ENCODE measurements at regions not wholly inside any gene's neighbourhood (a gene's known extent, or its start where the extent isn't known, plus 50 kb on each side); places are given as distances from the start of the nearest gene placed in this dataset.
"Not testable (repeated sequence)": the region's sequence is repeated elsewhere in the genome, so short reads cannot be mapped to it uniquely, and the experiment has no call there.

DNA sequence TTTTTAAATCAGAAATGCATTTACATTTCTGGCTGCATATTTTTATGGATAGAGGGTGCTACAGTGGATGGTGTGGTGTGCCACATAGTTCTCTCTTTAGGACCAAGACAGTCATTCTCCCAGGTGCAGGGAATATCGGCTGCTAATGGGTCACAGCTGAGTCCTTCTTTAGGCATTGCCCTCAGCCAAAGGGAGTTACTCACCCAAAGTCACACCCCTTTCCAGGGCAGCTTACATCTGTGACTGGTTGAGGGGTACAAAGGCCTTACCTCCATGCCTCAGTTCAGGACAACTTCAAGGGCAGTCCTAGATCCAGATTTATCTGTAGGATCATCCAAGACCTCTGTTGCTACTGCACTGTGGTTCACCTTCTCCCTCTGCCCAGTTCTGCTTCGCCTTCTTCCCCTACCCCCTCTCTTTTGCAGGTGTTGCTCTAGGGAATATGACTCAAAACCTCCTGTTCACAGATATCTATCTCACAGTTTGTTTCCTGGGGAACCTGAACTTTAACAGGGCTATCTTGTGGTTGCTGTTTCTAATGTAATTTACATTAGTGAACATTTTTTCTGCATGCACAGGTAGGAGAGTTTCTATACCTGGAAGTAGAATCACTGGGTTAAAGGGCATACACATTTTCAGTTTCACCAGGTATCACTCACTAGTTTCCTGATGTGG, 413.9 kb downstream of the RPS6KC1 start:
- DNase-seq (ENCODE audit: low read depth in 2 of 2) = no peak

DNA sequence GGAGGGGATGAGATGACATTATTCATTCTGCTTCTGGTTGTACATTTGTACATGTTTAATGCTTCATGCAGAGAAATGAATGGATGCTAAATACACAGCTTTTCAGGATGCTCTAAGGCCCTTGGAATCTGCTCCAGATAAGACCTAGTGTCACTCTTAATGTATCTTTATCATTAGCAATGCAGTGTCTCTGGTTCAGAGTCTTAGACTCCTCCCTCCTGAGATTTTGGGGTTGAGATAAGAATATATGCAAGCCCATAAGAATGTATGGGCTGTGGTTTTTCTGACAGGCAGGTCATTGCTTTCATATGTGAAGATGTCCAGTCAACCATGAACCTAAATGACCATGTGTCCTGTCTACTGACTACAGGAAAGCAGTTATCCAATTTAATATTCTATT, 415.5 kb downstream of the RPS6KC1 start:
- no peak for DNase-seq (ENCODE audit: low read depth in 2 of 2)

GRCh38 chr1:213474054-213474453, 423.0 kb downstream of the RPS6KC1 start:
- no peak for DNase-seq (ENCODE audit: low read depth in 2 of 2)

DNA sequence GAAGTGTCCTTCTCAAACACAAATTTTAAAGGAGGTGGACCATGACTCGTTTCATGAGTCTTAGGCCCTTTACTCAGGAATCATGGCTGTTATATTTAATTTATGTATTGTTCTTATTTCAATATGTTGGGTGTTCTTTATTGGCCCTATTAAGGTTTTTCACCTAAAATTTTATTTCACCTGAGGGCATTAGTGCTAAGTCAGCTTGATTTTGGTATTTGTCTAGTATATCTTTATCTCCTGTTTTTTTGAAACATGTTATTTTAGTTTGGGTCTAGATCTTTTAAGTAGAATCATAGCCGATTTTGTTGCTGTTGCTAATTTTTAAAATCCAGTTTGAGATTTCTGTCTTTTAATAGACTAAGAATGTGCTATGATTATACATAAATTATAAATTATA, 430.4 kb downstream of the RPS6KC1 start:
- DNase-seq (ENCODE audit: low read depth in 2 of 2) = no peak

DNA sequence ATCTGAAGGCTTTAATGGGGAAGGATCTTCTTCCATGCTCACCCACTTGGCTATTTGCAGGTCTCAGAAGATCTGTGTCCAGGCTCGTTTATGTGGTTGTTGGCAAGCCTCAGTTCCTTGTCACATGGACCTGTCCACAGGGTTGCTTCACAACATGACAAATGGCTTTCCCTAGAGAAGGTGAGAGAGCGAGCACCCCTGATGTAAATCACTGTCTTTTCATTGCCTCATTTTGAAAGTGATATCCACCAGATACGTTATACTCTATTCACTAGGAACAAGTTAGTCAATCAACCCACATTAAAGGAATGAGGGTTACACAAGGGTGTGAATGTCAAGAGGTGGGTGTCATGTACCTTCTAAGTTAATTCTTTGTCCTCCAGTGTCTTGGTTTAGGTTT, 433.3 kb downstream of the RPS6KC1 start:
- no peak for DNase-seq (ENCODE audit: low read depth in 2 of 2)

DNA sequence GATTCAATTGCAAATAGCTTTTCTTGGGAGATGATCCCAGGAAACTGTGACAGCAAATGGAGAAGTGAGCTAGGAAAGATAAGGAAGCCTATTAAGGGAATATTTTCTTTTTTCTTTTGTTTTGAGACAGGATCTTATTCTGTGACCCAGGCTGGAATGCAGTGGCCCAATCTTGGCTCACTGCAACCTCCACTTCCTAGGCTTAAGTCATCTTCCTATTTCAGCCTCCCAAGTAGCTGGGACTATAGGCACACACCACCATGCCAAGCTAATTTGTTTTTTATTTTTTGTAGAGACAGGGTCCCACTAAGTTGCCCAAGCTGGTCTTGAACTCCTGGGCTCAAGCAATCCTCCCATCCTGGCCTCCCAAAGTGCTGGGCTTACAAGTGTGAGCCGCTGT, 433.7 kb downstream of the RPS6KC1 start:
- DNase-seq (ENCODE audit: low read depth in 2 of 2) = no peak

GRCh38 chr1:213486488-213486887, 435.4 kb downstream of the RPS6KC1 start:
- no peak for DNase-seq (ENCODE audit: low read depth in 2 of 2)

- no peak for DNase-seq (ENCODE audit: low read depth in 2 of 2)
These were observed 440.4 kb downstream of the RPS6KC1 start for GRCh38 chr1:213491468-213491867.

DNA sequence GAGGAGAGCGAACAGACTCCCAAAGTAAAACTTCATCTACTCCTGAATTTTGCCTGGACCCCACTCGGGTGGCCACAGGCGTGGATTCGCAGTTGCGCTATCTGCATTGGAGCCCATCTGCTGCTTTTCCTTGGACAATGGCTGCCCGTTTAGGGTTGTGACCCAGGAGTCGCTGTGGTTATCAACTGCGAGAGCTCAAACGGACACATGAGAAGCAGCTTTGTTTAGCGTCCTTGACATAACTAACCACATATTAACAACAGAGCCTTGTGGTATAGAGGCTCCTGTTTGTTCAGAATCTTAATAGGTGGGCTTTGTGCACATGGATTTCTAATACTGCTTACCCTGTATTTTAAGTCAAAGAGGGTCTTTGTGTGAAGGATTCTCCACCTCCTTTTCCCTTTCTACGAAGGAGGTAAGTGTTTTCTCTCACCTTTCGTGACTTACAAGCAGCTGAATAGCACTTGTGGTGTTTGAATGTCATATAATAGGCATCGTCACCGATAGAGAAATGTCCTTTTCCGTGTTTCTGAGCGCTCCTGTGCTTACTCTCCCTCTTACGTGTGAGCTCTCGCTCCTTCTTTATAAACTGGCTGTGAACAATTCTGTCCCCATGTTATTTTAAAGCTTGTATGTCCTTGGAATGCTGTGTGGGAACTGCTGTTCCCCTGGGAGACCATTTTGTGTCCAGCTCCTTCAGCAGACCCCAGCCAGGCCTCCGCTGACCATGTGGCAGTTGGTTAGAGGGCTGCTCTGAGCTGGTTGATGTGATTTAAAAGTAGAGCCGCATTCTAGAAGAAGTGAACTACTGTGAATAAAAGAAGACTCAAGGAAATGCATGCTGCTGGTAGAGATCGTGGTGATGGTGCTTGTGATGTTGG, 441.4 kb downstream of the RPS6KC1 start:
- DNase-seq (ENCODE audit: low read depth in 2 of 2) = no peak

DNA sequence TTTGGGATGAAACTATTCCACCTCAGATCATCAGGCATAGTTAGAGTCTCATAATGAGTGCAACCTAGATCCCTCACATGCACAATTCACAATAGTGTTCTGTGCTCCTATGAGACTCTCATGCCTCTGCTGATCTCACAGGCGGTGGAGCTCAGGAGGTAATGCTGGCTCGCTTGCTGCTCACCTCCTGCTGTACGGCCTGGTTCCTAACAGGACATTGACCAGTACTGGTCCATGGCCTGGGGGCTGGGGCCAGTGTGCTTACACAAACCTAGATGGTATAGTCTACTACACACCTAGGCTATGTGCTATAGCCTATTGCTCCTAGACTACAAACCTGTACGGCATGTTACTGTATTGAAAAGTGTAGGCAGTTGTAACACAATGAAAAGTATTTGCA, 448.4 kb downstream of the RPS6KC1 start:
- no peak for DNase-seq (ENCODE audit: low read depth in 2 of 2)

- DNase-seq (ENCODE audit: low read depth in 2 of 2) = no peak
These were observed 456.6 kb downstream of the RPS6KC1 start for GRCh38 chr1:213507472-213508223.

- no peak for DNase-seq (ENCODE audit: low read depth in 2 of 2)
These were observed 460.1 kb downstream of the RPS6KC1 start for GRCh38 chr1:213511173-213511572.

GRCh38 chr1:213512316-213512715, 461.3 kb downstream of the RPS6KC1 start:
- DNase-seq (ENCODE audit: low read depth in 2 of 2) = no peak

- DNase-seq (ENCODE audit: low read depth in 2 of 2) = no peak
These were observed 462.0 kb downstream of the RPS6KC1 start for GRCh38 chr1:213513006-213513405.

GRCh38 chr1:213514408-213515179, 463.6 kb downstream of the RPS6KC1 start:
- DNase-seq (ENCODE audit: low read depth in 2 of 2) = not testable (repeated sequence)

- DNase-seq (ENCODE audit: low read depth in 2 of 2) = no peak
These were observed 468.1 kb downstream of the RPS6KC1 start for GRCh38 chr1:213519098-213519497.

DNA sequence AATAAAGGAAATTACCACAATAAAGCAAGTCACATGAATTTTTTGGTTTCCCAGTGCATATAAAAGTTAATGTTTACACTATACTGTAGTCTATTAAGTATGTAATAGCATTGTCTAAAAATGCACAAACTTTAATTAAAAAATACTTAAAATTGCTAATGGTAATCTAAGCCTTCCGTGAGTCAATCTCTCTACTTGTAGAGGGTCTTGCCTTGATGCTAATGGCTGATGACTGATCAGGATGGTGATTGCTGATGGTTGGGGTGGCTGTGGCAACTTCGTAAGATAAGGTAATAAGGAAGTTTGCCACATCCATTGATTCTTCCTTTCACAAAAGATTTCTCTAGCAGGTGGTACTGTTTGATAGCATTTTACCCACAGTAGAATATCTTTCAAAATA, 466.6 kb upstream of the PROX1 start:
- no peak for DNase-seq (ENCODE audit: low read depth in 2 of 2)

DNA sequence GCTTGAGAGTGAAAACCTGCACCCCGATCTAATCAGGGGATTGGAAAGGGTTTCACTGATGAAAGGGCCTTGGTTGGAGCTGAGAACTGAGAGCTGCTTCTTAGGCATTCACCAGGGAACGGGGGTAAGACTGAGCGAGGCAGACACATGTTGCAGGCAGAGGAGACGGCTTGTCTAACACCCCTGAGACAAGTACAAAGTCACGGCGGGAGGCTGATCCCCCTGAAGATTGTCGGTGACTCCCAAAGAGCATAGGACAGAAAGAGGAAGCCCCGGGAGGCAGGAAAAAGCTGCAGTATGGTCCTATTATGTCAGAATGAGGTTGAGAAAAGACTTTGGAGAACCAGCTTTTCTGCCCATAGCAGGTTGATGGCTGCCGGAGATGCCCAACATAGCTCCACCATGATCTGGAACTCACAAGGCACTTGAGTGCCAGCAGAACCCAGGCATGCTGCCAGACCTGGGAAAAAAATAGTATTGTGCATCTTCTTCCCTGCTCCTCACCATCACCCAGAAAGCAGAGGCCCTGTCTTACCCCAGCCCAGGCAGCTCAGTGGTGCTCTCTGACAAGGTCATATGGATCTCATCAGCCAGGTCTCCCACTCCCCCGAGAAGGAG, 463.9 kb upstream of the PROX1 start:
- DNase-seq (ENCODE audit: low read depth in 2 of 2) = no peak

- DNase-seq (ENCODE audit: low read depth in 2 of 2) = no peak
These were observed 461.5 kb upstream of the PROX1 start for GRCh38 chr1:213526306-213526705.

DNA sequence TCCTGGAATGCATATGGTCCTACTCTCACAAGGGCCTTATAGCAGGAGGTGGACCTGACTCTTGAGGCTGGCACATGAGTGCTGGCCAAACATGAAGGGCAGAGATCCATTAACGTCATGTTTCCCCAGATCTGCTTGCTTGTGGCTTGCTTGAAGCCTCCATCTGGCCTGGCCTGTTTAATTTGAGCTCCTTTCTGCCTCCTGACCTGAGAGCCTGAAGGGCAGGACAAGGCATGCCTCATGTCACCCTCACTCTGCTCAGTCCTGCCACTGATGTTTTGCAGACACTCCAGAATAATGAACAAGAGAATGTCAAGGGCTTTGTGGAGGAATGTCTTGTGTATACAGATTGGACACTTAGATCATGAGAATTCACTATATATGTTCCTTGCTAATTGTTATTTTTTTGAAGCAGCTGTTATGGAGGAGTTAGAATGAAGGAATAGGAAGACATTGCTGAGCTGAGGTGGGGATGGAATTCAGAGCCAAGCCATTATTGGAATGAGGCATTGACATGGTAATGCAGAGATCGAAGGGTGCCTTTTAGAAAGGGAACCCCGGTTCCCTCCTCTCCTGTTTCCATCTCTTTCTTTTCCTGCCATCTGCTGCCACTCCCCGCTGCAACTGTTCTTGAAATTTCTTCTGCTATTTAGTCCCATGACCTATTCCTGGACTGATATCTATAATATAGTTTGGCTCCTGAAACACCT, 457.0 kb upstream of the PROX1 start:
- DNase-seq (ENCODE audit: low read depth in 2 of 2) = no peak

Data from stimulated activated CD8-positive, alpha-beta memory T cell treated with anti-CD3 and anti-CD28 coated beads, Interleukin-2, amount 100 ng/mL, for 1 hour (primary cell).